Ascending aorta (tissue), 2 donors: ENCODE measurements at regions not wholly inside any gene's neighbourhood (a gene's known extent, or its start where the extent isn't known, plus 50 kb on each side); places are given as distances from the start of the nearest gene placed in this dataset.

Experiments used
- DNase-seq, 2 donors: peaks; one replicate each; pipeline ENCODE4 v3.0.0-alpha.2; 2019; ENCODE audit warnings: low spot score in 2 of 2
- H3K27ac ChIP-seq, 2 donors: fragments of 200-600 bp; sonication (generic); one replicate each; pipeline ENCODE4 v1.5.1; 2016 to 2017; ENCODE audit warnings: mild to moderate bottlenecking in 1 of 2
- H3K27me3 ChIP-seq: fragments of 200-600 bp; sonication (generic); one replicate; pipeline ENCODE4 v1.5.1; 2017
- H3K36me3 ChIP-seq, 2 donors: fragments of 200-600 bp; sonication (generic); one replicate each; pipeline ENCODE4 v1.5.1; 2016
- H3K4me1 ChIP-seq, 2 donors: fragments of 200-600 bp; sonication (generic); one replicate each; pipeline ENCODE4 v1.5.1; 2016 to 2017; ENCODE audit warnings: mild to moderate bottlenecking in 1 of 2
- H3K4me3 ChIP-seq, 2 donors: fragments of 200-600 bp; sonication (generic); one replicate each; pipeline ENCODE4 v1.5.1; 2016 to 2017; ENCODE audit warnings: mild to moderate bottlenecking in 1 of 2
- H3K9me3 ChIP-seq, 2 donors: fragments of 200-600 bp; sonication (generic); one replicate each; pipeline ENCODE4 v1.5.1; 2016
- intact Hi-C: fragments of 100-400 bp; cut with DNase I; formaldehyde crosslinking; loops from one replicate; pipeline ENCODE4 v1.15.1; 2023
- TF ChIP-seq, protein P1 (sequence below), 3 experiments: fragments of 200-600 bp in 2 of 3; fragments of 450-650 bp in 1 of 3; sonication (generic) in 2 of 3; IDR thresholded peaks; one replicate each; pipeline ENCODE4 v1.5.1; 2016 to 2019; ENCODE audit warnings: antibody characterized with exemption in 3 of 3, mild to moderate bottlenecking in 1 of 3, moderate library complexity in 1 of 3

DNA sequence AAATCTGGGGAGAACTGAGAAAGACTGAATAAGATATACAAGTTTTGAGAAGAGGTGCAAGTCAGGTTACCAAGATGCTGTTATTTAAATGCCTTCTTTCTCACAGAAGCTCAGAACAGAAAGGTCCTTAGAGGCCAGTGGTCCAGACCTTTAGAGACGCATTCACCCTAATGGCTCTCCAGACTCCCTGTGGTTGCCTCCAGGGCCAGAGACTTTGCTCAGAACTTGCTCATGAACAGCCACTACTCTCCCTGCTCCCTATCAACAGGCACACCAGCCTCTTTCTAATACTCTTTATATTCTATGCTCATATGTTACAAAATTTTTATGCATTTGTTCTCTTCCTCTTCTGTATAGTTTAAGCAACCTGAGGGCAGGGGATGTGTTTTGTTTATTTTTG, 349.0 kb upstream of the TNP1 start:
- H3K27ac ChIP-seq = no peak overlapping the region
- no peak for DNase-seq
- no peaks in the 10 kb centered on the region for H3K9me3 ChIP-seq
- no peaks in the 10 kb centered on the region for H3K4me1 ChIP-seq
- H3K36me3 ChIP-seq = no peaks in the 10 kb centered on the region
- no peak overlapping the region for H3K4me3 ChIP-seq
- intact Hi-C loops = no loop called here
- TF ChIP-seq, protein P1, sequence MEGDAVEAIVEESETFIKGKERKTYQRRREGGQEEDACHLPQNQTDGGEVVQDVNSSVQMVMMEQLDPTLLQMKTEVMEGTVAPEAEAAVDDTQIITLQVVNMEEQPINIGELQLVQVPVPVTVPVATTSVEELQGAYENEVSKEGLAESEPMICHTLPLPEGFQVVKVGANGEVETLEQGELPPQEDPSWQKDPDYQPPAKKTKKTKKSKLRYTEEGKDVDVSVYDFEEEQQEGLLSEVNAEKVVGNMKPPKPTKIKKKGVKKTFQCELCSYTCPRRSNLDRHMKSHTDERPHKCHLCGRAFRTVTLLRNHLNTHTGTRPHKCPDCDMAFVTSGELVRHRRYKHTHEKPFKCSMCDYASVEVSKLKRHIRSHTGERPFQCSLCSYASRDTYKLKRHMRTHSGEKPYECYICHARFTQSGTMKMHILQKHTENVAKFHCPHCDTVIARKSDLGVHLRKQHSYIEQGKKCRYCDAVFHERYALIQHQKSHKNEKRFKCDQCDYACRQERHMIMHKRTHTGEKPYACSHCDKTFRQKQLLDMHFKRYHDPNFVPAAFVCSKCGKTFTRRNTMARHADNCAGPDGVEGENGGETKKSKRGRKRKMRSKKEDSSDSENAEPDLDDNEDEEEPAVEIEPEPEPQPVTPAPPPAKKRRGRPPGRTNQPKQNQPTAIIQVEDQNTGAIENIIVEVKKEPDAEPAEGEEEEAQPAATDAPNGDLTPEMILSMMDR (IDR thresholded peaks at IDR 0.05) = no peak
- no peaks in the 10 kb centered on the region for H3K27me3 ChIP-seq

GRCh38 chr2:217207699-217208010, 347.8 kb upstream of the TNP1 start:
- Histone ChIP-seq H3K27ac (no peak overlapping the region), H3K27me3 (no peaks in the 10 kb centered on the region), H3K36me3 (no peaks in the 10 kb centered on the region), H3K9me3 (no peaks in the 10 kb centered on the region), H3K4me3 (no peak overlapping the region), H3K4me1 (no peaks in the 10 kb centered on the region)
- TF ChIP-seq, protein P1 (IDR thresholded peaks at IDR 0.05) = no peak
- no peak for DNase-seq
- intact Hi-C loops = no loop called here

GRCh38 chr2:217206907-217207698, 347.2 kb upstream of the TNP1 start:
- Histone ChIP-seq H3K36me3 (no peaks in the 10 kb centered on the region), H3K27ac (no peak overlapping the region), H3K4me3 (no peak overlapping the region), H3K9me3 (no peaks in the 10 kb centered on the region), H3K4me1 (no peaks in the 10 kb centered on the region), H3K27me3 (no peaks in the 10 kb centered on the region)
- no peak for DNase-seq
- intact Hi-C loops = no loop called here
- TF ChIP-seq, protein P1 (IDR thresholded peaks at IDR 0.05) = no peak

DNA sequence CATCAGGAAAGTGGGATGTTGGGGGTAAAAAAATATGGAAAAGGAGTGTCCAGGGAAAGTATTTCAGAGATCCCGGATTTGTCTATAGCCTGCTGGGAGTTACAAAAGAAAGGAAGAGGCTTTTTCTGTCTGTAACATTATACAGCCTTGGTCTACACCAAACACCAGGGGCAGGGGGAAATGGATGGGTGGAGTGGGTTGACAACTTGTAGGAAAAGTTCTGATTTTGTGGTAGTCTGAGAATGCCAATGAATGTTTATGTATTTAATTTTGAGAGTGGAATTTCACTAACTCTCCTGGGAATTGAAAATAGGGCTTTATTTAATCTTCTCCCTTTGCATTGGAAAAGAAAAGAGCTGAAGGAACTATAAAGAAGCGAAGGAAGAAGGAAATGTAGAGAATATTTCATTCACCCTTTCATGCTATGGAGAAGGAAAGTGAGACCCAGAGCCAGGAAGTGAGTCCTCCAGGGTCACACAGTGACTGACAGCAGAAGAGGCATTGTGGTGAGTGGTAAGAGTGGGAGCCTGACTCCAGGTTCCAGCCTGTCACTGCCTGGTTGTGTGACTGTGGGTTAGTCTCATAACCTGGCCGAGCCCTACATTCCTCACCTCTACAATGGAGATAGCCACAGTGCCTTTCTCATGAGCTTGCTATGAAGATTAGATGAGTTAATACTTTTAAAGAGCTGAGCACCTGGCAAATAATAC, 346.3 kb upstream of the TNP1 start:
- no peak overlapping the region for H3K4me3 ChIP-seq
- no peaks in the 10 kb centered on the region for H3K36me3 ChIP-seq
- DNase-seq = no peak
- intact Hi-C loops = no loop called here
- TF ChIP-seq, protein P1 (IDR thresholded peaks at IDR 0.05) = no peak
- no peaks in the 10 kb centered on the region for H3K4me1 ChIP-seq
- no peaks in the 10 kb centered on the region for H3K27me3 ChIP-seq
- H3K27ac ChIP-seq = no peak overlapping the region
- H3K9me3 ChIP-seq = no peaks in the 10 kb centered on the region

- no peaks in the 10 kb centered on the region for H3K4me1 ChIP-seq
- no peaks in the 10 kb centered on the region for H3K36me3 ChIP-seq
- intact Hi-C loops = no loop called here
- H3K4me3 ChIP-seq = no peak overlapping the region
- no peak for DNase-seq
- TF ChIP-seq, protein P1 (IDR thresholded peaks at IDR 0.05) = no peak
- H3K27me3 ChIP-seq = no peaks in the 10 kb centered on the region
- H3K27ac ChIP-seq = no peak overlapping the region
- no peaks in the 10 kb centered on the region for H3K9me3 ChIP-seq
These were observed 344.5 kb upstream of the TNP1 start for GRCh38 chr2:217204358-217204757.
